ENCODE measurements at regions not wholly inside any gene's neighbourhood (a gene's known extent, or its start where the extent isn't known, plus 50 kb on each side); places are given as distances from the start of the nearest gene placed in this dataset.
"Not testable (repeated sequence)": the region's sequence is repeated elsewhere in the genome, so short reads cannot be mapped to it uniquely, and the experiment has no call there.

DNA sequence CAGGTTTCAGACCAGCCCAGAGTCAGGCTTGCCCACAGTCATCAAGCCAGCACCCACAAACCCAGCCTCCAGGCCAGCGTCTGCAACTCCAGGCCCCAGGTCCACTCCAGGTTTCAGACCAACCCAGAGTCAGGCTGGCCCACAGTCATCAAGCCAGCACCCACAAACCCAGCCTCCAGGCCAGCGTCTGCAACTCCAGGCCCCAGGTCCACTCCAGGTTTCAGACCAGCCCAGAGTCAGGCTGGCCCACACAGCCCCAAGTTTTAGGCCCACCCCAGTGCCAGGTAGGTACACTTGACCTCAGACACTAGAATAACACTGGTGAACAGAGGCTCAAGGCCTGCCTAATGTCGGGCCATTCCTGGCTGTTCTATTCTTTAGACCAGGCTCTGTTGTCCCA, 1877.0 kb downstream of the PCDH9 start:
- H3K27ac Mint-ChIP-seq; H3K9me3 Mint-ChIP-seq; H3K27me3 ChIP-seq (ENCODE audit: insufficient read depth); H3K79me2 ChIP-seq (replicated peaks; ENCODE audit: insufficient read depth); H3K36me3 ChIP-seq (ENCODE audit: insufficient read depth); ATAC-seq; H3K27ac ChIP-seq (ENCODE audit: low read depth); H3K4me1 Mint-ChIP-seq; DNase-seq (ENCODE audit: low spot score); H3K9me2 ChIP-seq (ENCODE audit: insufficient read depth); H3K4me3 ChIP-seq; H3K4me3 Mint-ChIP-seq; H4K20me1 ChIP-seq (replicated peaks; ENCODE audit: insufficient read depth); H3K4me2 ChIP-seq; H2AFZ ChIP-seq; H3K36me3 Mint-ChIP-seq (ENCODE audit: low read depth); H3F3A ChIP-seq (replicated peaks; ENCODE audit: low read depth); H3K4me1 ChIP-seq (ENCODE audit: insufficient read depth); H3K27me3 Mint-ChIP-seq (ENCODE audit: insufficient read depth, low read depth, poor library complexity): not testable (repeated sequence)

DNA sequence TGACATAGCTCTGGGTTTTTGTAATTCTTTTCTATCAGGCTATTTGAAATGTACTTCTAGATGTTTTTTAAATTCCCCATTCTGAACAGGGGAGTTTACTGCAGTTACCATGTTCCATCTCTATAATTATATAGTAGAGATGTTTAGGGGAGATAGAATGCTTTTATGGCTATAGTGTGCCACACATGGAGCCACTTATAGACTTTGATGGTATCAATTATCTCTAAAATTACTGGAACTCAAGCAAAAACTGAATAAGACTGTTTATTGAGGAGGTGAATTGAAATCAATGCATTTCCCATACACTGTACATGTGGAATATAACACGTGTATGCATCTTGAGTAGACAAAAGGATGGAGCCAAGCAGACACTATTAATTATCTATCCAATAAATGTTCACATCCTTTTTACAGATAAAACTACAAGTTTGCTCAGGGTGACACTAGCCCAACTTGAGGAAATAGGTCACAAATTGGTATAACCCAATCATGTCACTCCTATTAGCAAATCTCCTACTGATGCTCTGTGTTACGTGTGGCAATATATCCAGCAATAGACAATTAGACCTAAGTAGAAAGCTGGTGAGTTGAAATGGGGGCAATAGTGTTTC, 1882.6 kb downstream of the PCDH9 start:
- H3K4me3 ChIP-seq: no peak overlapping the region
- H3K4me2 ChIP-seq: no peak overlapping the region
- no peaks in the 10 kb centered on the region for H3K79me2 ChIP-seq (replicated peaks; ENCODE audit: insufficient read depth)
- no peak overlapping the region for H2AFZ ChIP-seq
- DNase-seq (ENCODE audit: low spot score): no peak
- no peak for TF ChIP-seq CREB1 (CRISPR knock-in tag; IDR thresholded peaks at IDR 0.05; ENCODE audit: low read depth)
- no peaks in the 10 kb centered on the region for H4K20me1 ChIP-seq (replicated peaks; ENCODE audit: insufficient read depth)
- no peaks in the 10 kb centered on the region for H3K9me2 ChIP-seq (ENCODE audit: insufficient read depth)
- Mint-ChIP-seq H3K4me1 (no peaks in the 10 kb centered on the region; the same call in 2 of the 3 replicates), H3K9me3 (peaks cover 2% of the 10 kb centered on the region; the same call in 2 of the 3 replicates), H3K4me3 (no peak overlapping the region), H3K27me3 (ENCODE audit: insufficient read depth, low read depth, poor library complexity) (no peaks in the 10 kb centered on the region), H3K36me3 (ENCODE audit: low read depth) (peaks cover 2% of the 10 kb centered on the region; the same call in 2 of the 3 replicates), H3K27ac (no peak overlapping the region)
- no peaks in the 10 kb centered on the region for H3K4me1 ChIP-seq (ENCODE audit: insufficient read depth)
- no peaks in the 10 kb centered on the region for H3K36me3 ChIP-seq (ENCODE audit: insufficient read depth)
- no peak overlapping the region for H3K27ac ChIP-seq (ENCODE audit: low read depth)
- no peaks in the 10 kb centered on the region for H3F3A ChIP-seq (replicated peaks; ENCODE audit: low read depth)
- ATAC-seq: no peak
- H3K27me3 ChIP-seq (ENCODE audit: insufficient read depth): no peaks in the 10 kb centered on the region

DNA sequence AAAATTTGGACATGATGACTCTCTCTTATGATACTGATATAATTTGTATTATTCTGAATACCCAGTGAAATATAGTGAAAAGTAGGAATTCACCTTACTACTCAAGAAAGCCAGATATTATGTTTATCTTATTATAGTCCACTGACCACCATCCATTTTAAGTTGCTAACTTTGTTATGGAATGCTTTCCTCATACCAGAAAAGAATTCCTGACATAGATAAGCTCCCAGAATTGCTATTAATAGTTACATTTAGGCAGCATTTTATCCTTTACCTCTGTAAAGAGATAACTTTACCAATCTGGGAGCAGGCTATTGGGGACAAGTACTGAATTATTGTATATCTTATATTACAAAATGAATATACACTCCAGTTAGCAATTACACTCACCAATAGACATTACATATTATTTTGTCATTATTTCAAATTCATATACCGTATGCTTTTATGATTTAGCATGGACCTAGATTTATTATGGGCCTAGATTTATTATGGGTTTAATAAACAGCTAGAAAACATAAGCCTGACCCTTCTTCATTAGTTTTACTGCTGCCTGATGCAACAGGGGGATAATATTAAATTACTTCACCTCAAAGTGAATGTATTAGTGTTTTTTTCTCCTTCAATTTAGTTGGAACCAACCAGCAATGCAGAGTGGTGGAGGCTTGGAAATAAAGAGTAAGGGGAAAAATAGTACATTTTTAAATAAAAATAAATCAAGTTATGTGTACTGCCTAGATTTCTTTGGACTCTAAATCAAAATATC, 1886.1 kb downstream of the PCDH9 start:
- Mint-ChIP-seq H3K27me3 (ENCODE audit: insufficient read depth, low read depth, poor library complexity) (no peaks in the 10 kb centered on the region), H3K27ac (no peak overlapping the region), H3K4me3 (no peak overlapping the region), H3K9me3 (peaks cover 2% of the 10 kb centered on the region; the same call in 1 of the 3 replicates), H3K4me1 (no peaks in the 10 kb centered on the region; the same call in 2 of the 3 replicates), H3K36me3 (ENCODE audit: low read depth) (no peaks in the 10 kb centered on the region; the same call in 1 of the 3 replicates)
- Histone ChIP-seq H3K27ac (ENCODE audit: low read depth) (no peak overlapping the region), H2AFZ (no peak overlapping the region), H3K4me2 (no peak overlapping the region), H3K79me2 (replicated peaks; ENCODE audit: insufficient read depth) (no peaks in the 10 kb centered on the region), H3K27me3 (ENCODE audit: insufficient read depth) (no peaks in the 10 kb centered on the region), H3K4me3 (no peak overlapping the region), H3K36me3 (ENCODE audit: insufficient read depth) (no peaks in the 10 kb centered on the region), H3K9me2 (ENCODE audit: insufficient read depth) (no peaks in the 10 kb centered on the region), H4K20me1 (replicated peaks; ENCODE audit: insufficient read depth) (no peaks in the 10 kb centered on the region), H3F3A (replicated peaks; ENCODE audit: low read depth) (no peaks in the 10 kb centered on the region), H3K4me1 (ENCODE audit: insufficient read depth) (no peaks in the 10 kb centered on the region)
- DNase-seq (ENCODE audit: low spot score) (no peak), ATAC-seq (no peak)
- TF ChIP-seq JUNB (IDR thresholded peaks at IDR 0.05; ENCODE audit: unreplicated experiment) (no peak), EZH2 (IDR thresholded peaks at IDR 0.05; ENCODE audit: low read depth, unreplicated experiment) (no peak), EZH2phosphoT487 (IDR thresholded peaks at IDR 0.05; ENCODE audit: unreplicated experiment) (no peak), ZNF331 (CRISPR knock-in tag; IDR thresholded peaks at IDR 0.05; ENCODE audit: low read depth) (no peak)
- TF ChIP-seq, protein P1, sequence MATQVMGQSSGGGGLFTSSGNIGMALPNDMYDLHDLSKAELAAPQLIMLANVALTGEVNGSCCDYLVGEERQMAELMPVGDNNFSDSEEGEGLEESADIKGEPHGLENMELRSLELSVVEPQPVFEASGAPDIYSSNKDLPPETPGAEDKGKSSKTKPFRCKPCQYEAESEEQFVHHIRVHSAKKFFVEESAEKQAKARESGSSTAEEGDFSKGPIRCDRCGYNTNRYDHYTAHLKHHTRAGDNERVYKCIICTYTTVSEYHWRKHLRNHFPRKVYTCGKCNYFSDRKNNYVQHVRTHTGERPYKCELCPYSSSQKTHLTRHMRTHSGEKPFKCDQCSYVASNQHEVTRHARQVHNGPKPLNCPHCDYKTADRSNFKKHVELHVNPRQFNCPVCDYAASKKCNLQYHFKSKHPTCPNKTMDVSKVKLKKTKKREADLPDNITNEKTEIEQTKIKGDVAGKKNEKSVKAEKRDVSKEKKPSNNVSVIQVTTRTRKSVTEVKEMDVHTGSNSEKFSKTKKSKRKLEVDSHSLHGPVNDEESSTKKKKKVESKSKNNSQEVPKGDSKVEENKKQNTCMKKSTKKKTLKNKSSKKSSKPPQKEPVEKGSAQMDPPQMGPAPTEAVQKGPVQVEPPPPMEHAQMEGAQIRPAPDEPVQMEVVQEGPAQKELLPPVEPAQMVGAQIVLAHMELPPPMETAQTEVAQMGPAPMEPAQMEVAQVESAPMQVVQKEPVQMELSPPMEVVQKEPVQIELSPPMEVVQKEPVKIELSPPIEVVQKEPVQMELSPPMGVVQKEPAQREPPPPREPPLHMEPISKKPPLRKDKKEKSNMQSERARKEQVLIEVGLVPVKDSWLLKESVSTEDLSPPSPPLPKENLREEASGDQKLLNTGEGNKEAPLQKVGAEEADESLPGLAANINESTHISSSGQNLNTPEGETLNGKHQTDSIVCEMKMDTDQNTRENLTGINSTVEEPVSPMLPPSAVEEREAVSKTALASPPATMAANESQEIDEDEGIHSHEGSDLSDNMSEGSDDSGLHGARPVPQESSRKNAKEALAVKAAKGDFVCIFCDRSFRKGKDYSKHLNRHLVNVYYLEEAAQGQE (IDR thresholded peaks at IDR 0.05; ENCODE audit: unreplicated experiment): no peak

All from GM23338 (cell line).